Body of pancreas (tissue), 4 donors: ENCODE measurements at regions not wholly inside any gene's neighbourhood (a gene's known extent, or its start where the extent isn't known, plus 50 kb on each side); places are given as distances from the start of the nearest gene placed in this dataset.

Source experiments
- CTCF ChIP-seq, 7 experiments: fragments of 450-650 bp in 4 of 7; fragments of 200-600 bp in 3 of 7; sonication (generic) in 3 of 7; IDR thresholded peaks; one replicate each; pipeline ENCODE4 v1.5.1; 2016 to 2019; ENCODE audit warnings: antibody characterized with exemption in 7 of 7
- POLR2A ChIP-seq, 3 donors: fragments of 450-650 bp; IDR thresholded peaks; one replicate each; pipeline ENCODE4 v1.6.1; 2016; ENCODE audit warnings: antibody characterized with exemption in 3 of 3, mild to moderate bottlenecking in 2 of 3

- no peak for TF ChIP-seq POLR2A (IDR thresholded peaks at IDR 0.05)
- no peak for TF ChIP-seq CTCF (IDR thresholded peaks at IDR 0.05)
These were observed 692.9 kb downstream of the QKI start for GRCh38 chr6:164107297-164107995.
